HG02973 (cell line): ENCODE measurements at regions not wholly inside any gene's neighbourhood (a gene's known extent, or its start where the extent isn't known, plus 50 kb on each side); places are given as distances from the start of the nearest gene placed in this dataset.

Source experiments
- ATAC-seq: cut with Tn5 transposase; IDR thresholded peaks from one replicate; pipeline ENCODE4 v1.9.1; 2021; ENCODE audit warnings: moderate library complexity; ENCODE audit not compliant: unreplicated experiment

GRCh38 chr9:104429031-104429546, 75.0 kb upstream of the OR13F1 start:
- no peak for ATAC-seq

GRCh38 chr9:104435059-104435458, 69.0 kb upstream of the OR13F1 start:
- ATAC-seq: no peak

- no peak for ATAC-seq
Observed at GRCh38 chr9:104448036-104448435, 56.0 kb upstream of the OR13F1 start.
